HG02610 (cell line): ENCODE measurements at regions not wholly inside any gene's neighbourhood (a gene's known extent, or its start where the extent isn't known, plus 50 kb on each side); places are given as distances from the start of the nearest gene placed in this dataset.

Experiments
- ATAC-seq: cut with Tn5 transposase; IDR thresholded peaks from one replicate; pipeline ENCODE4 v1.9.1; 2021; ENCODE audit warnings: mild to moderate bottlenecking, moderate library complexity; ENCODE audit not compliant: unreplicated experiment

- ATAC-seq = no peak
Measured at GRCh38 chr2:16117791-16118610, 177.7 kb downstream of the MYCN start.

- no peak for ATAC-seq
Measured at GRCh38 chr2:16117021-16117700, 176.8 kb downstream of the MYCN start.

GRCh38 chr2:16115881-16116830 lies 175.8 kb downstream of the MYCN start:
- no peak for ATAC-seq

GRCh38 chr2:16115291-16115690 lies 174.9 kb downstream of the MYCN start:
- ATAC-seq = no peak

GRCh38 chr2:16114836-16115235 lies 174.5 kb downstream of the MYCN start:
- ATAC-seq = no peak

GRCh38 chr2:16114070-16114469 lies 173.7 kb downstream of the MYCN start:
- ATAC-seq = no peak

GRCh38 chr2:16113568-16113967 lies 173.2 kb downstream of the MYCN start:
- ATAC-seq = no peak

- no peak for ATAC-seq
Measured at GRCh38 chr2:16112972-16113560, 172.7 kb downstream of the MYCN start.

GRCh38 chr2:16112251-16112971 lies 172.1 kb downstream of the MYCN start:
- ATAC-seq = no peak

GRCh38 chr2:16111838-16112210 lies 171.5 kb downstream of the MYCN start:
- ATAC-seq = no peak

GRCh38 chr2:16109821-16110310 lies 169.5 kb downstream of the MYCN start:
- ATAC-seq = no peak

- ATAC-seq = no peak
Measured at GRCh38 chr2:16109368-16109820, 169.0 kb downstream of the MYCN start.

GRCh38 chr2:16107246-16107645 lies 166.9 kb downstream of the MYCN start:
- ATAC-seq = no peak

GRCh38 chr2:16106619-16107018 lies 166.3 kb downstream of the MYCN start:
- no peak for ATAC-seq

- ATAC-seq = no peak
Measured at GRCh38 chr2:16105669-16106281, 165.4 kb downstream of the MYCN start.

- ATAC-seq = no peak
Measured at GRCh38 chr2:16104949-16105668, 164.8 kb downstream of the MYCN start.

- no peak for ATAC-seq
Measured at GRCh38 chr2:16104315-16104948, 164.1 kb downstream of the MYCN start.

- ATAC-seq = no peak
Measured at GRCh38 chr2:16103614-16104314, 163.4 kb downstream of the MYCN start.
